Anterior cingulate cortex (tissue), 58 donors: ENCODE measurements at regions not wholly inside any gene's neighbourhood (a gene's known extent, or its start where the extent isn't known, plus 50 kb on each side); places are given as distances from the start of the nearest gene placed in this dataset.
"Not testable (repeated sequence)": the region's sequence is repeated elsewhere in the genome, so short reads cannot be mapped to it uniquely, and the experiment has no call there.

Experiments used
- DNase-seq, 58 donors: peaks; one replicate each; lab custom pipeline; 2025; lab: John Stamatoyannopoulos, UW

- DNase-seq: no peak
Measured at GRCh38 chr18:54662986-54663385, 71.9 kb downstream of the DYNAP start.

- not testable (repeated sequence) for DNase-seq
Measured at GRCh38 chr18:54669701-54670100, 78.7 kb downstream of the DYNAP start.

GRCh38 chr18:54671291-54671881, 80.3 kb downstream of the DYNAP start:
- DNase-seq: peak in 2 of 58 donors; percentile 6 to 13

- DNase-seq: no peak
Measured at GRCh38 chr18:54672109-54672508, 81.1 kb downstream of the DYNAP start.

GRCh38 chr18:54672846-54673475, 81.9 kb downstream of the DYNAP start:
- no peak for DNase-seq

GRCh38 chr18:54673936-54674335, 82.9 kb downstream of the DYNAP start:
- no peak for DNase-seq

GRCh38 chr18:54675076-54675475, 84.0 kb downstream of the DYNAP start:
- no peak for DNase-seq

- peak in 2 of 58 donors; percentile 64 to 73 for DNase-seq
Measured at GRCh38 chr18:54679318-54680149, 88.5 kb downstream of the DYNAP start.

- DNase-seq: peak in 3 of 58 donors; percentile 1 to 7 (median 1)
Measured at GRCh38 chr18:54684784-54685183, 93.7 kb downstream of the DYNAP start.

- no peak for DNase-seq
Measured at GRCh38 chr18:54689319-54689718, 98.3 kb downstream of the DYNAP start.

GRCh38 chr18:54690198-54690597, 99.2 kb downstream of the DYNAP start:
- DNase-seq: no peak

GRCh38 chr18:54692463-54692862, 101.4 kb downstream of the DYNAP start:
- DNase-seq: no peak

- DNase-seq: no peak
Measured at GRCh38 chr18:54696616-54697293, 105.7 kb downstream of the DYNAP start.

GRCh38 chr18:54700580-54700979, 109.5 kb downstream of the DYNAP start:
- no peak for DNase-seq

GRCh38 chr18:54702686-54703085, 111.6 kb downstream of the DYNAP start:
- no peak for DNase-seq

GRCh38 chr18:54710074-54710899, 118.0 kb upstream of the RAB27B start:
- no peak for DNase-seq

- DNase-seq: no peak
Measured at GRCh38 chr18:54710900-54711281, 117.4 kb upstream of the RAB27B start.

GRCh38 chr18:54712306-54712705, 116.0 kb upstream of the RAB27B start:
- DNase-seq: no peak

- DNase-seq: no peak
Measured at GRCh38 chr18:54712758-54713157, 115.5 kb upstream of the RAB27B start.

- DNase-seq: no peak
Measured at GRCh38 chr18:54713386-54713785, 114.9 kb upstream of the RAB27B start.
